ENCODE measurements at regions not wholly inside any gene's neighbourhood (a gene's known extent, or its start where the extent isn't known, plus 50 kb on each side); places are given as distances from the start of the nearest gene placed in this dataset.

- Histone ChIP-seq H3K27ac (ENCODE audit: insufficient read length, low read depth, low read length) (no peak overlapping the region), H3K14ac (ENCODE audit: insufficient read depth, low read length) (no peak overlapping the region), H3K56ac (ENCODE audit: insufficient read length, low read depth, low read length) (no peak overlapping the region), H3K4me2 (ENCODE audit: insufficient read depth, insufficient read length, low read length) (no peak overlapping the region), H3K9ac (ENCODE audit: extremely low read depth, insufficient read length, low read length) (no peak overlapping the region), H3K9me3 (ENCODE audit: control insufficient read depth, low read depth, low read length) (no peaks in the 10 kb centered on the region), H3K18ac (ENCODE audit: insufficient read length, low read depth, low read length) (no peak overlapping the region), H2BK5ac (ENCODE audit: insufficient read length, low read length) (no peak overlapping the region), H3K23ac (ENCODE audit: insufficient read length, low read depth, low read length) (no peak overlapping the region), H3K23me2 (ENCODE audit: insufficient read length, low read depth, low read length, poor library complexity, severe bottlenecking) (no peaks in the 10 kb centered on the region), H3K79me1 (ENCODE audit: insufficient read depth, low read depth, low read length, poor library complexity, severe bottlenecking) (no peaks in the 10 kb centered on the region), H2BK120ac (ENCODE audit: low read depth, low read length, poor library complexity, severe bottlenecking) (no peak overlapping the region), H4K20me1 (ENCODE audit: control insufficient read depth, insufficient read depth, insufficient read length) (no peaks in the 10 kb centered on the region), H4K91ac (ENCODE audit: insufficient read length, low read depth, low read length) (no peak overlapping the region), H3K79me2 (ENCODE audit: insufficient read depth, low read length) (no peaks in the 10 kb centered on the region), H4K8ac (replicated peaks; ENCODE audit: insufficient read length, low read depth, low read length) (no peak overlapping the region), H2AFZ (ENCODE audit: low read length) (no peak overlapping the region), H3T11ph (ENCODE audit: low read length) (no peak overlapping the region), H4K5ac (ENCODE audit: insufficient read length, low read depth, low read length) (no peak overlapping the region), H3K4me1 (ENCODE audit: insufficient read depth, low read length) (peaks cover 6% of the 10 kb centered on the region; the same call in 1 of the 2 replicates), H3K27me3 (ENCODE audit: insufficient read depth, low read length) (no peaks in the 10 kb centered on the region), H3K4ac (ENCODE audit: low read depth, low read length) (no peak overlapping the region), H2AK5ac (ENCODE audit: insufficient read length, low read length) (no peak overlapping the region), H2BK15ac (ENCODE audit: low read depth, low read length) (no peak overlapping the region), H2BK12ac (ENCODE audit: insufficient read length, low read depth, low read length) (no peak overlapping the region), H2BK20ac (ENCODE audit: low read depth, low read length, poor library complexity, severe bottlenecking) (no peak overlapping the region)
- no CpG with 5 or more reads among the region's 4 CpGs for WGBS (ENCODE audit: extremely low coverage, insufficient read length, low lambda C conversion rate)
- Mint-ChIP-seq H3K27me3 (ENCODE audit: low read depth) (peaks cover 5% of the 10 kb centered on the region), H3K27ac (peak overlapping the region in 1 of 3 experiments; percentile 84; a peak in 1 of 7 replicates), H3K36me3 (ENCODE audit: insufficient read depth in 1 of 3, low read depth in 3 of 3) (peaks cover 0 to 11% (median 6%) of the 10 kb centered on the region in 3 experiments; a peak in 3 of 7 replicates), H3K4me3 (no peak overlapping the region), H3K9me3 (peaks cover 4 to 12% of the 10 kb centered on the region in 2 experiments), H3K4me1 (peaks cover 20 to 26% of the 10 kb centered on the region in 2 experiments)
- no peak for DNase-seq
- TF ChIP-seq CTCF (conservative IDR thresholded peaks at IDR 0.05) = no peak
These were observed 154.8 kb upstream of the ID2 start for GRCh38 chr2:8527031-8527430.

Measured in H9 (cell line).